ENCODE measurements at regions not wholly inside any gene's neighbourhood (a gene's known extent, or its start where the extent isn't known, plus 50 kb on each side); places are given as distances from the start of the nearest gene placed in this dataset.

GRCh38 chr1:36603461-36603860 lies 120.7 kb upstream of the CSF3R start:
- no peak for DNase-seq

DNA sequence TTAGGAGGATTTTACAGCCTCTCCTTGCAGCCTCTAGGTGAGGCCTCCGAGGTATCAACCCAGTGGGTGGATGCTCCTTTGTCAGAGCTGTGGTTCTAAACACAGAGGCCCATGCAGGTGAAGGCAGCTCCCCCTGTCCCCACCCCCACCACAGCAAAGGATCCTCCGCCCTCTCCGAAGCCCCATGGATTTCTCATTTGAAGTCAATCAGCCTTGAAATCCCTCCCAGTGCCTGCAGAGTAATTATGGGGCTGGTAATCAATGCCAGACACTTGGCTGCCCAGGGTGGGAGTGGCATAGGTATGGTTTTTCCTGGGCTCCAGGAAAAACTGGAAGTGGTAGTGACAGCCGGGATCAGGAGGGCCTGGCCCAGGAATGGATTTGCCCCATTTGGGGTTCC lies 119.5 kb upstream of the CSF3R start:
- DNase-seq: no peak

DNA sequence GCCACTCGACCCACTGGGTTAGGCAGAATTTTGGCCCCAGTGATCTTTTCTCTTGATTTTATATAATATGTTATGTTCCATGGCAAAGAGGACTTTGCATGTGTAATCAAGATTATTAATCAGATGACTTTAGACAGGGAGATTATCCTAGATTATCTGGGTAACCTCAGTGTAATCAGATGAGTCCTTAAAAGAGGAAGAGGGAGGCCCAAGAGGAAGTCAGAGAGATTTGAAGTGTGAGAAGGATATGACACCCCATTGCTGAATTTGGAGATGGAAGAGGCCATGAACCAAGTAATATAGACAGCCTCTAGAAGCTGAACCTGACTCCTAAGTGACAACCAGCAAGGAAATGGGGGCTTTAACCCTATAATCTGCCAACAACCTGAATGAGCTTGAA lies 117.1 kb upstream of the CSF3R start:
- DNase-seq: no peak

- no peak for DNase-seq
Observed at GRCh38 chr1:36597514-36597913, 114.8 kb upstream of the CSF3R start.

- DNase-seq: no peak
Observed at GRCh38 chr1:36595921-36596320, 113.2 kb upstream of the CSF3R start.

GRCh38 chr1:36595349-36595748 lies 112.6 kb upstream of the CSF3R start:
- no peak for DNase-seq

- no peak for DNase-seq
Observed at GRCh38 chr1:36594023-36594422, 111.3 kb upstream of the CSF3R start.

DNA sequence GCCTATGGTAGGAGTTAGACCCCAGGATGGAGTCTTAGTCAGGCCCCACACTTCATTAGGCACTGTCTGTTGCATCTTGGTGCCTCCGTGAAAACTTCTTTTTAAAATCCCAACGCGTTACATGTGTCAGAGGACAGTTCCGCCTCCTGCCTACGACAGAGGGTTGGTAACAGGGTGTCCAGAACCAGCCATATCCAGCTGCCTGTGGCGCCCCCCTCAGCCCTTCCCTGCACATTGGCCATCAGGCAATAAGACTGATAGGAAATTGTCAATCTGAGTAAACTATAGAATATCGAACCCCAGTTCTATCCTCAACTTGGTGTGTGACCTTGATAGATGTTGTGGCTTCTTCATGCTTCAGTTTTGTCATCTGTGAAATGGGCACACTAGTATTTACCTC lies 108.6 kb upstream of the CSF3R start:
- no peak for DNase-seq

- no peak for DNase-seq
Observed at GRCh38 chr1:36590771-36591170, 108.1 kb upstream of the CSF3R start.

DNA sequence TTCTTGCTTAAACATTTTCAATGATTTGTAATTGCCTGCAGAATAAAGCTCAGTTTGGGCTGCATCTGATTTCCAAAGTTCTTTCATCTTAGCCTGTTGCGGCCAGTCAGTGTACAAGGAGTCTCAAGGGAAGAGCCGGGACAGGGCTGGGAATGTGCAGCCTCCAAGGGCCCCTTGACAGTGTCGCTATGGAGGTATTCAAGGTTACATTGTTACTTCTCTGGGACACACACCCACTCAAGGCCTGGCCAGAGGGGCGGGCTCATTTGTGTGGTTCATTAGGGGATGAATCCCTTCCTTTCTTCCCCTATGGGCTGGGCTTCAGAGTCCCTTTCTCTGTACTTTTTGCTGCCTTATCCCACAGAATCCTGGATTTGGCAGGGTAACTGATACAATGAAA lies 107.6 kb upstream of the CSF3R start:
- no peak for DNase-seq

DNA sequence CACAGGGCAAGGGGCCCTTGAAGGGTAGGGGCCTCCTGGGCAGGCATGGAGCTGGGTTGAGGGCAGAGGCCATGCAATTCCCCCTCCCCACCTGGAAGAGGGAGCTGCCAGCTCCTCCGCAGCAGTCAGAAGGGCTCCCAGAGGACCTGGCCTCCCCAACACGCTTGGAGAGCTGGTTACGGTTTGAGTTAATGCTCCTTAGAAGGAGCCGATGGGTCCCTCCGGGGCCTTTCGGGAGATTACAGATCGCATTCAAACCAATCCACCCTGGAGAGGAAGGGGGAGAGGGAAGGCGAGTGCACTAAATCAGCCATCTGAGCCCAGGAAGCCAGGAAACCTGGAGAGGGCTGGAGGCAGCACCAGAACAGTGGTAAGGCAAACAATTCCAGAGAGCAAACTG lies 106.3 kb upstream of the CSF3R start:
- no peak for DNase-seq

- DNase-seq: no peak
Observed at GRCh38 chr1:36585569-36586548, 103.1 kb upstream of the CSF3R start.

DNA sequence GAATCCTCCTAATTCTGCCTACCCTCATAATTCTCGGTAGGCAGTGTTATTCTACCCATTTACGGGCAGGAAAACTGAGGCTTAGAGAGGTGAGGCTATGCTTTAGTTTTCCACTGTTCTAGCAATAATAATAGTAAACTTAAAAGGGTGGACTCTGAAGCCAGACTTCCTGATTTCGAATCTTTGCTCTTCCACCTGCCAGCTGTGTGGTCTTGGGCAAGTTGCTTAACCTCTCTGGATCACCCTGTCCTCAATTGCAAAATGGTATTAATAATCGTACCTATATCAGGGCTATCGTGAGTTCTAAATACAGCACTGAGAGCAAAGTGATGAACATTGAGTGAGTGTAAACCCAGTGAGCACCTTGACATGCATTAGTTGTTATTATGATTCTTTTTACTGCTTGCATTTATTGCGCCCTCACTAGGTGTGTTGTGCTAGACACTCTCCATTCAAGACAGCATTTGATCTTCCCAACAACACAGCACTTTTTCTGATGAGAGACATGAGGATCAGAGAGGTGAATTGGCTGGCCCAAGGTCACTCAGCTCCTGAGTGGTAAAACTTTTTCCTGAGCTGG lies 102.3 kb upstream of the CSF3R start:
- DNase-seq: no peak

DNA sequence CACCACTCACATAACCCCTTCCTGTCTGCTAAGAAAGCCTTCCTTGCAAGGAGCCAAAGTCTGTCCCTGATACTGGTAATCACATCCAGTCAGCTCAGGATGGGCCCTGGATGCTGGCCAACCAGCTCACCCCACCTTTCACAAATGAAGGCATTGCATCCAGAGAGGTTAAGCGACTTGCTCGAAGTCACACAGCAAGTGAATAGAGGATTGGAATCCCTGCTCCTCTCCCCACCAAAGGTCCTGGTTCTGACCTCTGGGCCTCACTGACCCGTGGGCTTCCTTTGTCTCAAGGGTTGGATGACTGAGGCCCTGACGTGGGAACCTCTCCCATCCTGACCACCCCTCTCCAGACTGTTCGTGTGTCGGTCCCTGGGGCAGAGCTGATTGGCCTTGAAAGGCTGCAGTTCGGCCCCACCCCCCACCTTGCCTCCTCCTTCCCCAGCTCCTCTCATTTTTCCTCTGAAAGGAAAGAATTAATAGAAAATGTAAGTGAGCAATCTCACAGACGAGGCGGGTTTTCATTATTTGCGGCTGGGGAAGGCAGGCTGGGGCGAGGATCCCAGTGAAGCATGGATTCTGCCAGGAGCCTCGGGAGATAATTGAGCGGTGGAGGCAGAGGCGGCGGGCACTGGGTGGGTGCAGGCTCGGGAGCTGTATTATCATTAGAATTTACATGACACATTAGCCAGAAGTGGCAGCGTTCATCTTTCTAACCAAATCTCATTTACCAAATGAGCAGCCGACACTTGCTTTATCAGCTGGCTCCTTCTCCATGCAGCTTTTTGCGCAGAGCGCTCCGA lies 101.5 kb upstream of the CSF3R start:
- DNase-seq: no peak

DNA sequence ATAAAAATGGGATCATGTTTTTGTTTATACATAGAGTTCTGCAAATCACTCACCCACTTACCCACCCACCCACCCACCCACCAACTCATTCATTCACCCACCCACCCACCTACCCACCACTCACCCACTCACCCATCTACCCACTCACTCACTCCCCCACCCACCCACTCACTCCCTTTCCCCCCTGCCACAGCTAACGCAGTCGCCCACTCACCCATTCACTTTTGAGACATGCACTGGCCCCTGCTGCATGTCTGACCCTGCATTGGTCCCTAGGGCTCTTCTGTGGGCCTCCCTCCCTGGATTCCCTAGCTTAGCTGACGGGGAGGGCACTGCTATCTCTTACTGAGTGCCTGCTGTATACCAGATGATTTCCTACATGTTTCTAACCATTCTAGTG lies 100.4 kb upstream of the CSF3R start:
- no peak for DNase-seq

- DNase-seq: no peak
Observed at GRCh38 chr1:36582066-36582755, 99.5 kb upstream of the CSF3R start.

GRCh38 chr1:36580524-36580923 lies 97.8 kb upstream of the CSF3R start:
- no peak for DNase-seq

- DNase-seq: no peak
Observed at GRCh38 chr1:36579039-36579438, 96.3 kb upstream of the CSF3R start.

DNA sequence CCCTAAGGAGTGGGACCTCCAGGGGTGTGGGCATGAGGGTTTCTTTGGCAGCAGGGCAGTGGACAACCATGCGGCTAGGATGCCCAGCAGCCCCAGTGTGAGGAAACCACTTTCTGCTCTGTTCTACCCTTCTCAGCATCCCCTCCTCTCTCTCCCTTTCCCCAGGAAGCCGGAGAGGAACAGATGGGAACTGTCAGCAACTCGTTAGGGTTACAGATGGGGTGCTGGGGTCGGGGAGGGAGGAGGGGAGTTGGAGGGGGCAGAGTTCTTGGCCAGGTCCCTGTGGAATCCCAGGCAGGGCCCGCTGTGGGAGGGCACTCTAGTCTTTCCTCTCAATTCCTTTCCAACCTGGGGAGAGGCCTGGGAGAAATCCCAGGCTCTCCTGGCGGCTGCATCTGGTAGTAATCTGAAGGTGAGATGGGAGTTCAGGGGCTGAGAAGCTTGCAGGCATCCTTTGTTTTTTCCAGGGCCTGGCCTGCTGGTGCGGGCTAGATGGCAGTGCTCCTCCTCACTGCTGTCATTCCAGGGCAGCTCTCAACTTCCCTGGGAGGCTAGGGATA lies 93.9 kb upstream of the CSF3R start:
- no peak for DNase-seq

GRCh38 chr1:36576118-36576517 lies 93.4 kb upstream of the CSF3R start:
- DNase-seq: peak; percentile 45

GRCh38 chr1:36573445-36573844 lies 90.7 kb upstream of the CSF3R start:
- DNase-seq: no peak

GRCh38 chr1:36572906-36573305 lies 90.2 kb upstream of the CSF3R start:
- no peak for DNase-seq

Measured in CD4-positive, alpha-beta T cell treated with Interleukin-12 subunit alpha and Interleukin-12 subunit beta, for 1 hour (primary cell).